HUES64 (cell line): ENCODE measurements at regions not wholly inside any gene's neighbourhood (a gene's known extent, or its start where the extent isn't known, plus 50 kb on each side); places are given as distances from the start of the nearest gene placed in this dataset.

Source experiments
- H3K27ac ChIP-seq: 2 replicates; pipeline ENCODE4 v1.7.0; 2013; ENCODE audit warnings: low read depth, low read length, inconsistent platforms
- H3K27me3 ChIP-seq: 2 replicates; pipeline ENCODE4 v1.6.1; 2013; ENCODE audit warnings: mild to moderate bottlenecking, low read length; ENCODE audit not compliant: insufficient read depth
- H3K36me3 ChIP-seq: 2 replicates; pipeline ENCODE4 v1.6.1; 2013; ENCODE audit warnings: mild to moderate bottlenecking, low read length; ENCODE audit not compliant: insufficient read depth
- H3K4me1 ChIP-seq: 2 replicates; pipeline ENCODE4 v1.6.1; 2013; ENCODE audit warnings: mild to moderate bottlenecking, low read length, moderate library complexity; ENCODE audit not compliant: insufficient read depth
- H3K4me3 ChIP-seq: 2 replicates; pipeline ENCODE4 v1.5.1; 2013; ENCODE audit warnings: mild to moderate bottlenecking, low read length, moderate library complexity
- H3K9ac ChIP-seq: 2 replicates; pipeline ENCODE4 v1.6.1; 2013; ENCODE audit warnings: mild to moderate bottlenecking, low read depth, low read length
- H3K9me3 ChIP-seq: 2 replicates; pipeline ENCODE4 v1.6.1; 2013; ENCODE audit warnings: low read depth, low read length; ENCODE audit not compliant: insufficient read depth
- WGBS: fragments of 150-250, 120-280 bp; methylation state at CpG from one replicate; pipeline ENCODE4 v1.1.7; 2013; ENCODE audit warnings: missing lambda C conversion rate; 5-methylcytosine and 5-hydroxymethylcytosine counted together

- Histone ChIP-seq H3K36me3 (no peaks in the 10 kb centered on the region), H3K27ac (no peak overlapping the region), H3K9me3 (no peaks in the 10 kb centered on the region), H3K27me3 (no peaks in the 10 kb centered on the region), H3K4me3 (no peak overlapping the region), H3K9ac (no peak overlapping the region), H3K4me1 (peaks cover 9% of the 10 kb centered on the region; the same call in 1 of the 2 replicates)
- 88% methylated on average over 1 of the region's 1 CpG for WGBS
These were observed 261.1 kb downstream of the SNCA start for GRCh38 chr4:89575840-89576239.

DNA sequence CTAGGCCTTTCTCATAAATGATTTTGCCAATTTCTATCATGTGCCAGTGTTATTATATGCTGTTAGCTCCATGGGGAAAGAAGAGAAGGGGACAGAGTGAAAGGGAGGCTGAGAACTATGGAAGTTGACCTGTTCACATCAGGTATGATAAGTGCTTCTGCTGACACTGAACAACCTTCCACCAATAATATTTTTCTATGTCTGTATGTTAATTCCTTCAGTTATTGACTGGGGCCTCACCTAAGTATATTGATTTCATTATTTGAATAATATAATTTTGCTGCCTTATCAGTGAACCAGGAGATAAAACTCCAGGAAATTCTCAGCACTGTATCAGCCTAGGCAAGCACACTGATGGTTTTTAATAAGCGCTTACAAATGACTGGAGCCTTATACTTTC is 262.8 kb downstream of the SNCA start:
- no peaks in the 10 kb centered on the region for H3K9me3 ChIP-seq
- no peak overlapping the region for H3K9ac ChIP-seq
- no peaks in the 10 kb centered on the region for H3K36me3 ChIP-seq
- 86% methylated on average over 1 of the region's 1 CpG for WGBS
- H3K27me3 ChIP-seq, result no peaks in the 10 kb centered on the region
- no peak overlapping the region for H3K4me3 ChIP-seq
- no peak overlapping the region for H3K27ac ChIP-seq
- H3K4me1 ChIP-seq, result peaks cover 9% of the 10 kb centered on the region; the same call in 1 of the 2 replicates

- H3K36me3 ChIP-seq, result no peaks in the 10 kb centered on the region
These were observed 263.3 kb downstream of the SNCA start for GRCh38 chr4:89573656-89574055.

GRCh38 chr4:89572224-89572858 is 264.6 kb downstream of the SNCA start:
- H3K4me3 ChIP-seq, result no peak overlapping the region
- whole genome bisulfite sequencing, result 100% methylated on average over 1 of the region's 2 CpGs
- H3K36me3 ChIP-seq, result no peaks in the 10 kb centered on the region
- H3K27me3 ChIP-seq, result no peaks in the 10 kb centered on the region
- no peaks in the 10 kb centered on the region for H3K9me3 ChIP-seq
- no peak overlapping the region for H3K9ac ChIP-seq
- no peak overlapping the region for H3K27ac ChIP-seq
- peaks cover 9% of the 10 kb centered on the region; the same call in 1 of the 2 replicates for H3K4me1 ChIP-seq

More at GRCh38 chr4:89573656-89574055, 263.3 kb downstream of the SNCA start:
- Histone ChIP-seq H3K9me3 (no peaks in the 10 kb centered on the region), H3K9ac (no peak overlapping the region), H3K27ac (no peak overlapping the region), H3K4me3 (no peak overlapping the region), H3K4me1 (peaks cover 9% of the 10 kb centered on the region; the same call in 1 of the 2 replicates), H3K27me3 (no peaks in the 10 kb centered on the region)
- 100% methylated on average over 1 of the region's 1 CpG for WGBS

GRCh38 chr4:89570931-89571330 is 263.3 kb upstream of the GPRIN3 start:
- no peak overlapping the region for H3K27ac ChIP-seq
- H3K9ac ChIP-seq, result no peak overlapping the region
- H3K4me1 ChIP-seq, result peaks cover 9% of the 10 kb centered on the region; the same call in 1 of the 2 replicates
- WGBS, result 75% methylated on average over 1 of the region's 1 CpG
- no peaks in the 10 kb centered on the region for H3K9me3 ChIP-seq
- no peaks in the 10 kb centered on the region for H3K27me3 ChIP-seq
- H3K36me3 ChIP-seq, result no peaks in the 10 kb centered on the region
- no peak overlapping the region for H3K4me3 ChIP-seq

- H3K9me3 ChIP-seq, result no peaks in the 10 kb centered on the region
- no peak overlapping the region for H3K27ac ChIP-seq
- H3K4me3 ChIP-seq, result no peak overlapping the region
- no peaks in the 10 kb centered on the region for H3K27me3 ChIP-seq
- H3K36me3 ChIP-seq, result no peaks in the 10 kb centered on the region
- no peak overlapping the region for H3K9ac ChIP-seq
- WGBS, result 87% methylated on average over 7 of the region's 7 CpGs
- peaks cover 9% of the 10 kb centered on the region; the same call in 1 of the 2 replicates for H3K4me1 ChIP-seq
These were observed 260.3 kb upstream of the GPRIN3 start for GRCh38 chr4:89567936-89568335.

DNA sequence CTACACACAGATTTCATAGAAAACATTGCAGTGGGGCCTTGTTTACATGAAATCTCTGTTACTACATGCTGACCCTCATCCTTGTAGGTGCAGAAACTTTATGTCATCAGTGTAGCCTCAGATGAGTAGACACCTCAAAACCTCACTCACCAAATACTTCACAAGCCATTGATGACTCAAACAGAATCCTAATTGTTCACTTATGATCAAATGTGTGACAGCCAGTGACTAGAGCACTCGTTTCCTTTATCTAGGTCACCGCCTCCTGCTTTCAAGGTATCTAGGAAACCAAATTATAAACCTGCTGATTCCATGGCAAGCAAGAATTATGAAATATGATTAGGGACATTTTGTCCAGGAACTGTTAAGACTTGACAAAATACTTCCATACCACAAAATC is 255.8 kb upstream of the GPRIN3 start:
- Histone ChIP-seq H3K9me3 (no peaks in the 10 kb centered on the region), H3K27ac (no peak overlapping the region), H3K9ac (no peak overlapping the region), H3K27me3 (peaks cover 11% of the 10 kb centered on the region), H3K36me3 (no peaks in the 10 kb centered on the region), H3K4me3 (no peak overlapping the region), H3K4me1 (peaks cover 28% of the 10 kb centered on the region)
- WGBS, result 89% methylated on average over 2 of the region's 2 CpGs

GRCh38 chr4:89562746-89563145 is 255.1 kb upstream of the GPRIN3 start:
- H3K27me3 ChIP-seq, result peaks cover 11% of the 10 kb centered on the region
- no peaks in the 10 kb centered on the region for H3K36me3 ChIP-seq
- H3K4me3 ChIP-seq, result no peak overlapping the region
- 89% methylated on average over 2 of the region's 3 CpGs for WGBS
- peaks cover 31% of the 10 kb centered on the region for H3K4me1 ChIP-seq
- no peaks in the 10 kb centered on the region for H3K9me3 ChIP-seq
- no peak overlapping the region for H3K27ac ChIP-seq
- H3K9ac ChIP-seq, result no peak overlapping the region

DNA sequence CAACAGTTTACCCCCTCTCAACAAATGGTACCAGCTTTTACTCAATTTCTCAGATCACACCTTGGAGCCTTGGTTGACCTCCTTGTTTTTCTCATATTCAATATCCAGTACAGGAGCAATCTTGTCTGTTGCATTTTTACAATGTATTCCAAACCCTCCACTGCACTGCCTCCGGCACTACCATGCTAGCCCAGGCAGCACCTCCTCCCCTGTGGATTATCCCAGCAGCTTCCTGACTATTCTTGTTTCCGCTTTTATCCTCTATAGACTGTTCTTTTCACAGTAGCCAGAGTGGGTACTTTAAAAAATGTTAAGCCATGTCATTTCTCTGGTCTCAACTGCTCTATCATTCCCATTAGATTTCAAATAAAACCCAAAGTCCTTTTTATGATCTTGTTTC is 253.4 kb upstream of the GPRIN3 start:
- no peak overlapping the region for H3K4me3 ChIP-seq
- H3K27me3 ChIP-seq, result peaks cover 11% of the 10 kb centered on the region
- H3K36me3 ChIP-seq, result no peaks in the 10 kb centered on the region
- no peak overlapping the region for H3K27ac ChIP-seq
- H3K9me3 ChIP-seq, result no peaks in the 10 kb centered on the region
- peaks cover 31% of the 10 kb centered on the region for H3K4me1 ChIP-seq
- H3K9ac ChIP-seq, result no peak overlapping the region
- 78% methylated on average over 2 of the region's 2 CpGs for WGBS

- H3K27ac ChIP-seq, result no peak overlapping the region; the same call in 1 of the 2 replicates
- peaks cover 31% of the 10 kb centered on the region for H3K4me1 ChIP-seq
- no peaks in the 10 kb centered on the region for H3K9me3 ChIP-seq
- H3K36me3 ChIP-seq, result no peaks in the 10 kb centered on the region
- 67% methylated on average over 1 of the region's 1 CpG for WGBS
- no peak overlapping the region for H3K4me3 ChIP-seq
- H3K9ac ChIP-seq, result no peak overlapping the region
- peaks cover 11% of the 10 kb centered on the region for H3K27me3 ChIP-seq
These were observed 250.5 kb upstream of the GPRIN3 start for GRCh38 chr4:89558147-89558546.

GRCh38 chr4:89556601-89557305 is 249.2 kb upstream of the GPRIN3 start:
- no peaks in the 10 kb centered on the region for H3K36me3 ChIP-seq
- H3K27me3 ChIP-seq, result peaks cover 11% of the 10 kb centered on the region
- 83% methylated on average over 3 of the region's 4 CpGs for WGBS
- H3K4me3 ChIP-seq, result no peak overlapping the region
- no peaks in the 10 kb centered on the region for H3K9me3 ChIP-seq
- H3K27ac ChIP-seq, result no peak overlapping the region
- H3K9ac ChIP-seq, result no peak overlapping the region
- H3K4me1 ChIP-seq, result peaks cover 31% of the 10 kb centered on the region
